Loucy (cell line): ENCODE measurements at regions not wholly inside any gene's neighbourhood (a gene's known extent, or its start where the extent isn't known, plus 50 kb on each side); places are given as distances from the start of the nearest gene placed in this dataset.

Source experiments
- H2AFZ ChIP-seq: fragments of 200-600 bp; sonication (generic); 2 replicates; pipeline ENCODE4 v1.6.0; 2016; ENCODE audit warnings: antibody characterized with exemption, mild to moderate bottlenecking, low read length, moderate library complexity
- H3F3A ChIP-seq: fragments of 200-600 bp; 2 replicates; pipeline ENCODE4 v1.6.0; 2016; ENCODE audit warnings: antibody characterized with exemption, low read depth, mild to moderate bottlenecking
- H3K27me3 ChIP-seq: fragments of 200-600 bp; sonication (generic); 2 replicates; pipeline ENCODE4 v1.6.1; 2014; ENCODE audit warnings: low read length, mild to moderate bottlenecking; ENCODE audit not compliant: insufficient read depth, poor library complexity, severe bottlenecking
- H3K36me3 ChIP-seq: fragments of 200-600 bp; sonication (generic); 2 replicates; pipeline ENCODE4 v1.6.1; 2016; ENCODE audit warnings: low read length; ENCODE audit not compliant: insufficient read depth
- H3K4me1 ChIP-seq: fragments of 200-600 bp; sonication (generic); 2 replicates; pipeline ENCODE4 v1.5.1; 2014; ENCODE audit warnings: low read length, mild to moderate bottlenecking; ENCODE audit not compliant: insufficient read depth, poor library complexity, severe bottlenecking
- H3K4me2 ChIP-seq: fragments of 200-600 bp; sonication (generic); 2 replicates; pipeline ENCODE4 v1.6.0; 2014; ENCODE audit warnings: antibody characterized with exemption, low read length, low read depth, mild to moderate bottlenecking; ENCODE audit not compliant: poor library complexity, severe bottlenecking
- H3K4me3 ChIP-seq: fragments of 200-600 bp; sonication (generic); 2 replicates; pipeline ENCODE4 v1.5.1; 2014; ENCODE audit warnings: low read length, mild to moderate bottlenecking, mixed read lengths; ENCODE audit not compliant: poor library complexity, severe bottlenecking
- H3K79me2 ChIP-seq: fragments of 200-600 bp; sonication (generic); 2 replicates; pipeline ENCODE4 v1.6.1; 2014; ENCODE audit warnings: low read length; ENCODE audit not compliant: insufficient read depth
- H3K9ac ChIP-seq: fragments of 200-600 bp; sonication (generic); 2 replicates; pipeline ENCODE4 v1.6.0; 2014; ENCODE audit warnings: mild to moderate bottlenecking, low read depth, low read length, moderate library complexity; ENCODE audit not compliant: poor library complexity, severe bottlenecking
- H3K9me2 ChIP-seq: fragments of 200-600 bp; sonication (generic); replicated peaks from 2 replicates; pipeline ENCODE4 v1.6.1; 2016; ENCODE audit warnings: low read depth, low read length, mixed read lengths
- H3K9me3 ChIP-seq: fragments of 200-600 bp; sonication (generic); 2 replicates; pipeline ENCODE4 v1.6.1; 2014; ENCODE audit warnings: mild to moderate bottlenecking, antibody characterized with exemption, low read length, low read depth; ENCODE audit not compliant: insufficient read depth
- H4K20me1 ChIP-seq: fragments of 200-600 bp; sonication (generic); 2 replicates; pipeline ENCODE4 v1.6.0; 2014; ENCODE audit warnings: antibody characterized with exemption, low read length, mild to moderate bottlenecking; ENCODE audit not compliant: insufficient read depth, poor library complexity, severe bottlenecking
- CTCF ChIP-seq: fragments of 200-600 bp; sonication (generic); conservative IDR thresholded peaks from 2 replicates; pipeline ENCODE4 v1.5.1; 2014; ENCODE audit warnings: mild to moderate bottlenecking, antibody characterized with exemption, low read length
- EZH2phosphoT487 ChIP-seq: fragments of 200-600 bp; IDR thresholded peaks from 2 replicates; pipeline ENCODE4 v1.6.1; 2018; ENCODE audit warnings: antibody characterized with exemption, mild to moderate bottlenecking, moderate library complexity, borderline replicate concordance

- Histone ChIP-seq H3K79me2 (no peaks in the 10 kb centered on the region), H3K9me3 (no peaks in the 10 kb centered on the region), H3K4me3 (no peak overlapping the region), H4K20me1 (no peaks in the 10 kb centered on the region), H3K9me2 (no peaks in the 10 kb centered on the region), H3F3A (no peaks in the 10 kb centered on the region), H3K27me3 (peaks cover 4% of the 10 kb centered on the region), H2AFZ (no peak overlapping the region), H3K36me3 (no peaks in the 10 kb centered on the region), H3K4me2 (no peak overlapping the region), H3K9ac (no peak overlapping the region), H3K4me1 (no peaks in the 10 kb centered on the region)
- no peak for TF ChIP-seq EZH2phosphoT487
- no peak for TF ChIP-seq CTCF
These were observed 446.4 kb downstream of the COG6 start for GRCh38 chr13:40101708-40102359.

GRCh38 chr13:40102360-40102727, 446.9 kb downstream of the COG6 start:
- Histone ChIP-seq H3K4me3 (no peak overlapping the region), H3K9me2 (no peaks in the 10 kb centered on the region), H3K36me3 (no peaks in the 10 kb centered on the region), H3F3A (no peaks in the 10 kb centered on the region), H4K20me1 (no peaks in the 10 kb centered on the region), H2AFZ (no peak overlapping the region), H3K4me2 (no peak overlapping the region), H3K9me3 (no peaks in the 10 kb centered on the region), H3K27me3 (peaks cover 4% of the 10 kb centered on the region), H3K9ac (no peak overlapping the region), H3K79me2 (no peaks in the 10 kb centered on the region), H3K4me1 (no peaks in the 10 kb centered on the region)
- TF ChIP-seq EZH2phosphoT487 (no peak), CTCF (no peak)

DNA sequence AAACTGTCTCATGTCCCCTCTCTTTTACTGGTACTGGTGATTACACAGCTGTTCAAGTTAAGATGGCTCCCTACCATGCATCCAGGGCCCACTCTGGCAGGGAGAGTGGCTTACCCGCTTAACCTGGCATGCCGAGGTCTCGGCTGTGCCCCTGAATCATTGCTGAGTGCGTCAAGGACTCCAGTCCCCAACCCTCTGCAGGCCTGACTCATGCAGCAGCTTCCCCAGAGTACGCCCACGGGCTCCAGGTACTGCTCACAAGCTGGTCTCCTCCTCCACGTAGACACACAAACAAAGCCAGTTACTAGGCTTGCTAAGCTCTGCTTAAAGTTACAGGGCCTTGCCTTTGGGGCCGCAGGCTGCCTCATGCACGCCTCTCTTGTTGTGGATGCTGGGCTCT, 447.4 kb downstream of the COG6 start:
- H3K9me3 ChIP-seq = no peaks in the 10 kb centered on the region
- no peaks in the 10 kb centered on the region for H3K4me1 ChIP-seq
- peaks cover 4% of the 10 kb centered on the region for H3K27me3 ChIP-seq
- H4K20me1 ChIP-seq = no peaks in the 10 kb centered on the region
- no peaks in the 10 kb centered on the region for H3K36me3 ChIP-seq
- H3K9me2 ChIP-seq = no peaks in the 10 kb centered on the region
- H3K9ac ChIP-seq = no peak overlapping the region
- H3K79me2 ChIP-seq = no peaks in the 10 kb centered on the region
- no peaks in the 10 kb centered on the region for H3F3A ChIP-seq
- no peak overlapping the region for H3K4me3 ChIP-seq
- H3K4me2 ChIP-seq = no peak overlapping the region
- TF ChIP-seq CTCF (no peak), EZH2phosphoT487 (no peak)
- no peak overlapping the region for H2AFZ ChIP-seq
